MM.1S (cell line): ENCODE measurements at regions not wholly inside any gene's neighbourhood (a gene's known extent, or its start where the extent isn't known, plus 50 kb on each side); places are given as distances from the start of the nearest gene placed in this dataset.

ENCODE experiments used
- EZH2 ChIP-seq: fragments of 300-600 bp; sonication (generic); optimal IDR thresholded peaks from 2 replicates; pipeline ENCODE3; 2017; ENCODE audit warnings: low read depth, mild to moderate bottlenecking, antibody characterized with exemption, low read length, mixed read lengths
- TF ChIP-seq, protein P1 (sequence below): fragments of 300-600 bp; sonication (generic); IDR thresholded peaks from 2 replicates; pipeline ENCODE4 v1.5.1; 2016; ENCODE audit warnings: antibody characterized with exemption, low read length, mixed read lengths

DNA sequence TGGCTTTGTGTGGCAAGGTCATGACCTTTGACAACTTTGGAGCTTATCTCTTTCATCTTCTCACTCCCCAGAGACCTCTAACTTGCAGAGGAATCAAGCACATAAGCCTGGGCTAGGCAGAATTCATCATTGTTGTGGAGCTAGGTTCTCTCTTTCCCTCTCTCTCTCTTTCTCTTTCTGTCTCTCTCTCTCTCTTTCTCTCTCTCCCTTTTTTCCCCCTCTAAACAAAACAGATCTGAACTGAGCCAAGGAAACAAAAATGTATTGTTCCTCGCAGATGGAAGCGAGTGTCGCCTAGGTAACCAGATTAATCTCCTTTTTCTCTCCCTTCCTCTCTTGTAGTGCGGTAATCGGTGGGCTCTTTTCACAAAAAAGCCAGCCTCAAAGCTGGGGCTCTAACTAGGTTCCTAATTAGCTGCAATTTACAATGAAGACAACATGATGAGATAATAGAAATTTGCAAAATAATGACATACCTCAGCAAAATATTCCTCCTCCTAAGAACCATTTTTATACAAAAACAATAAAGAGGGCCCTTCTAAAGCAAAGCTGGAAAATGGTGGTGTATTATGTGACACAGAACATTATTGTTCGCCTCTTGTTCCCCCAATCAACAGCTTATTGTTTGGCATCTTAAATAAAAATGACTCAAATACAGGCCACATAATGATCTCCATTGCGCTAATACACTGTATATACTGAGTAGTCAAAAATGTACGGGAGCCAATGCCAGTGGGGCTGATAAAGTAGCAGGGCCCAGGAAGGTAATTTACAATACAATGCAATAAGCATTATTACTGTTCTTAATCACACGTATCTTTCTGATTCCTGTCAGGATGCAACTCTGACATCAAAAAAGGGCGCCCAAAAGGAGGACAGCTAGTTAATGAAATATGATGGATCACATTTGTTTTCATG lies 65.7 kb upstream of the SOX5 start:
- TF ChIP-seq, protein P1, sequence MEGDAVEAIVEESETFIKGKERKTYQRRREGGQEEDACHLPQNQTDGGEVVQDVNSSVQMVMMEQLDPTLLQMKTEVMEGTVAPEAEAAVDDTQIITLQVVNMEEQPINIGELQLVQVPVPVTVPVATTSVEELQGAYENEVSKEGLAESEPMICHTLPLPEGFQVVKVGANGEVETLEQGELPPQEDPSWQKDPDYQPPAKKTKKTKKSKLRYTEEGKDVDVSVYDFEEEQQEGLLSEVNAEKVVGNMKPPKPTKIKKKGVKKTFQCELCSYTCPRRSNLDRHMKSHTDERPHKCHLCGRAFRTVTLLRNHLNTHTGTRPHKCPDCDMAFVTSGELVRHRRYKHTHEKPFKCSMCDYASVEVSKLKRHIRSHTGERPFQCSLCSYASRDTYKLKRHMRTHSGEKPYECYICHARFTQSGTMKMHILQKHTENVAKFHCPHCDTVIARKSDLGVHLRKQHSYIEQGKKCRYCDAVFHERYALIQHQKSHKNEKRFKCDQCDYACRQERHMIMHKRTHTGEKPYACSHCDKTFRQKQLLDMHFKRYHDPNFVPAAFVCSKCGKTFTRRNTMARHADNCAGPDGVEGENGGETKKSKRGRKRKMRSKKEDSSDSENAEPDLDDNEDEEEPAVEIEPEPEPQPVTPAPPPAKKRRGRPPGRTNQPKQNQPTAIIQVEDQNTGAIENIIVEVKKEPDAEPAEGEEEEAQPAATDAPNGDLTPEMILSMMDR: no peak
- no peak for TF ChIP-seq EZH2
